A549 (cell line): ENCODE measurements at regions not wholly inside any gene's neighbourhood (a gene's known extent, or its start where the extent isn't known, plus 50 kb on each side); places are given as distances from the start of the nearest gene placed in this dataset.

Source experiments
- ATAC-seq, 2 experiments: fragments of 200-7000 bp in 1 of 2; fragments of >200 bp in 1 of 2; cut with Nextera tagmentation in 1 of 2; cut with Tn5 transposase in 1 of 2; 3 replicates each; pipeline versions ENCODE4 v1.8.0 to v1.9.1; 2018 to 2020; ENCODE audit warnings: mild to moderate bottlenecking in 1 of 2, moderate library complexity in 1 of 2
- CTCF ChIA-PET: fragments of 300-600 bp; sonication (Branson Sonifier 250); formaldehyde crosslinking; extraction: SDS; loops from one replicate; lab custom pipeline; 2021; ENCODE audit warnings: antibody characterized with exemption, inconsistent platforms; lab: Yijun Ruan, JAX
- POLR2A ChIA-PET: fragments of 350-600 bp; formaldehyde crosslinking; extraction: SDS; loops from one replicate; lab custom pipeline; 2021; ENCODE audit warnings: antibody characterized with exemption, inconsistent platforms; lab: Yijun Ruan, JAX
- DNase-seq, 2 experiments: peaks; one replicate each; pipeline versions ENCODE4 v3.0.0 to v3.0.0-alpha.2; 2011 to 2016; ENCODE audit warnings: low read depth in 1 of 2, low spot score in 1 of 2
- FAIRE-seq: peaks from 2 replicates; lab custom pipeline; 2011; peaks lifted over from hg19 to GRCh38; lab: Jason Lieb, UNC
- H3K27ac ChIP-seq, 2 experiments: fragments of >200 bp; sonication (Bioruptor Twin); formaldehyde crosslinking; 3 replicates each; pipeline ENCODE4 v1.5.1; 2016 to 2017
- H3K4me1 ChIP-seq: fragments of >200 bp; sonication (Bioruptor Twin); formaldehyde crosslinking; 3 replicates; pipeline ENCODE4 v1.6.1; 2016
- H3K4me2 ChIP-seq: fragments of >200 bp; sonication (Bioruptor Twin); formaldehyde crosslinking; 3 replicates; pipeline ENCODE4 v1.6.1; 2016
- H3K4me3 ChIP-seq: fragments of >200 bp; sonication (Bioruptor Twin); formaldehyde crosslinking; 3 replicates; pipeline ENCODE4 v1.5.1; 2016
- H3K9me3 ChIP-seq: fragments of >200 bp; sonication (Bioruptor Twin); formaldehyde crosslinking; 3 replicates; pipeline ENCODE4 v1.6.1; 2016
- ATOH8 ChIP-seq: fragments of 250-450 bp; sonication (Bioruptor Pico); IDR thresholded peaks from 2 replicates; pipeline ENCODE4 v1.5.0; 2020; ENCODE audit warnings: low read depth, mild to moderate bottlenecking, moderate library complexity
- BHLHE40 ChIP-seq: IDR thresholded peaks from 2 replicates; pipeline ENCODE4 v1.6.1; 2012; ENCODE audit warnings: low read depth, low read length, inconsistent platforms
- CBX2 ChIP-seq: fragments of 200-600 bp; sonication (generic); IDR thresholded peaks from 2 replicates; pipeline ENCODE4 v1.6.1; 2016; ENCODE audit warnings: low read depth, mild to moderate bottlenecking, borderline replicate concordance
- CBX8 ChIP-seq: fragments of 200-600 bp; sonication (generic); IDR thresholded peaks from 2 replicates; pipeline ENCODE4 v1.6.1; 2016
- CHD2 ChIP-seq: fragments of 150-350 bp; IDR thresholded peaks from 2 replicates; pipeline ENCODE4 v1.6.1; 2014; ENCODE audit warnings: low read length; ENCODE audit not compliant: partially characterized antibody
- CTCF ChIP-seq: fragments of >200 bp; sonication (Bioruptor Twin); formaldehyde crosslinking; IDR thresholded peaks from 3 replicates; pipeline ENCODE4 v1.5.1; 2016
- EHMT2 ChIP-seq: fragments of 200-600 bp; sonication (generic); IDR thresholded peaks from 2 replicates; pipeline ENCODE4 v1.6.1; 2016; ENCODE audit warnings: antibody characterized with exemption, low read depth, mild to moderate bottlenecking, moderate library complexity
- FOSB ChIP-seq: fragments of 250-450 bp; sonication (Bioruptor Pico); IDR thresholded peaks from 2 replicates; pipeline ENCODE4 v1.5.0; 2020; ENCODE audit warnings: mild to moderate bottlenecking, moderate library complexity
- GATA3 ChIP-seq: IDR thresholded peaks from 2 replicates; pipeline ENCODE4 v1.6.1; 2012; ENCODE audit warnings: borderline replicate concordance
- HOXB13 ChIP-seq: fragments of 250-450 bp; sonication (Bioruptor Pico); IDR thresholded peaks from 2 replicates; pipeline ENCODE4 v1.5.0; 2020; ENCODE audit warnings: low read depth, mild to moderate bottlenecking, moderate library complexity
- JUNB ChIP-seq: fragments of >200 bp; sonication (Bioruptor Twin); formaldehyde crosslinking; IDR thresholded peaks from 2 replicates; pipeline ENCODE4 v1.6.1; 2016
- KDM1A ChIP-seq: fragments of 200-600 bp; sonication (generic); IDR thresholded peaks from 2 replicates; pipeline ENCODE4 v1.6.1; 2016; ENCODE audit warnings: low read depth, mild to moderate bottlenecking
- KDM5A ChIP-seq: fragments of 200-600 bp; sonication (generic); IDR thresholded peaks from 2 replicates; pipeline ENCODE4 v1.6.1; 2016; ENCODE audit warnings: antibody characterized with exemption, mild to moderate bottlenecking
- MAZ ChIP-seq: fragments of 150-350 bp; IDR thresholded peaks from 2 replicates; pipeline ENCODE4 v1.6.1; 2014; ENCODE audit warnings: antibody characterized with exemption, low read depth, low read length, borderline replicate concordance
- NR3C1 ChIP-seq: fragments of >200 bp; sonication (Bioruptor Twin); formaldehyde crosslinking; IDR thresholded peaks from 3 replicates; pipeline ENCODE4 v1.6.1; 2017
- RARB ChIP-seq: fragments of 250-450 bp; sonication (Bioruptor Pico); IDR thresholded peaks from 2 replicates; pipeline ENCODE4 v1.8.0; 2021; ENCODE audit warnings: mild to moderate bottlenecking, moderate library complexity
- RCOR1 ChIP-seq: fragments of 150-350 bp; IDR thresholded peaks from 2 replicates; pipeline ENCODE4 v1.6.1; 2014; ENCODE audit warnings: antibody characterized with exemption, low read length, low read depth
- RFX5 ChIP-seq: fragments of 450-650 bp; IDR thresholded peaks from 2 replicates; pipeline ENCODE4 v1.7.1; 2014; ENCODE audit warnings: antibody characterized with exemption, mild to moderate bottlenecking, moderate library complexity
- RNF2 ChIP-seq: fragments of 200-600 bp; sonication (generic); IDR thresholded peaks from 2 replicates; pipeline ENCODE4 v1.6.1; 2016; ENCODE audit warnings: low read depth, mild to moderate bottlenecking, antibody characterized with exemption, moderate library complexity, borderline replicate concordance
- TFCP2L1 ChIP-seq: fragments of 250-450 bp; sonication (Bioruptor Pico); IDR thresholded peaks from 2 replicates; pipeline ENCODE4 v1.5.0; 2021; ENCODE audit warnings: mild to moderate bottlenecking
- ZC3H11A ChIP-seq: fragments of 450-650 bp; IDR thresholded peaks from 2 replicates; pipeline ENCODE4 v1.6.1; 2014; ENCODE audit warnings: antibody characterized with exemption, mild to moderate bottlenecking
- ZFP36 ChIP-seq: fragments of 450-650 bp; IDR thresholded peaks from 2 replicates; pipeline ENCODE4 v1.6.1; 2014; ENCODE audit warnings: borderline replicate concordance; ENCODE audit not compliant: partially characterized antibody
- ZSCAN20 ChIP-seq: fragments of 250-450 bp; sonication (Bioruptor Pico); IDR thresholded peaks from 2 replicates; pipeline ENCODE4 v1.8.0; 2022; ENCODE audit warnings: mild to moderate bottlenecking, moderate library complexity
- WGBS: methylation state at CpG from one replicate; pipeline ENCODE4 v1.1.6; 2017; ENCODE audit errors: missing lambda C conversion rate; 5-methylcytosine and 5-hydroxymethylcytosine counted together
- TF ChIP-seq, protein P1 (sequence below): IDR thresholded peaks from 2 replicates; pipeline ENCODE4 v1.6.1; 2012
- TF ChIP-seq, protein P2 (sequence below): IDR thresholded peaks from 2 replicates; pipeline ENCODE4 v1.6.1; 2012; ENCODE audit warnings: low read depth, borderline replicate concordance
- TF ChIP-seq, protein P3 (sequence below): fragments of 450-650 bp; IDR thresholded peaks from 2 replicates; pipeline ENCODE4 v1.6.1; 2014; ENCODE audit warnings: antibody characterized with exemption
- TF ChIP-seq, protein P4 (sequence below): IDR thresholded peaks from 2 replicates; pipeline ENCODE4 v1.6.1; 2012

DNA sequence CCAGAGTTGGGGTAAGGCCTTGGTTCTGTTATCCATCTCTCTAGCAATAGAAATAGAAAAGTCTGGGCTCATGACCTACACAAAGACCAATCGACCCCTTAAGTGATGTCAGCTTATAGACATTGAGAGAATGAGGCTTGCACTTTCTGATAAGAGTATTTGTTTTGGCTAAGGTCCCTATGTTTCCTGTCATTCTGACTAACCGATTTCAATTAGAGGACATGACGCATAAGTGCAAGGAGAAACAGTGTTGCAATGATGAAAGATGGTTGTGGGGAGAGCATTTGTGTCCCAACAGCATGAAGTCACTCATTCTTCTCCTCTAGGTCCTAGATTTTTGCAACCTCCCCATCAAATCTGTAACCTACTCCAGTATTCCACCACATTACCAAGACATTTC, 255.1 kb downstream of the MAT2B start:
- no peak for ATAC-seq
- no peak for DNase-seq

GRCh38 chr5:163766936-163767670, 261.7 kb downstream of the MAT2B start:
- POLR2A ChIA-PET, result no interaction called here
- Histone ChIP-seq H3K4me2 (no peak overlapping the region), H3K9me3 (no peaks in the 10 kb centered on the region), H3K27ac (no peak overlapping the region), H3K4me1 (no peaks in the 10 kb centered on the region), H3K4me3 (no peak overlapping the region)
- CTCF ChIA-PET, result no interaction called here
- ATAC-seq, result no peak
- TF ChIP-seq BHLHE40, result no peak
- TF ChIP-seq, protein P1, sequence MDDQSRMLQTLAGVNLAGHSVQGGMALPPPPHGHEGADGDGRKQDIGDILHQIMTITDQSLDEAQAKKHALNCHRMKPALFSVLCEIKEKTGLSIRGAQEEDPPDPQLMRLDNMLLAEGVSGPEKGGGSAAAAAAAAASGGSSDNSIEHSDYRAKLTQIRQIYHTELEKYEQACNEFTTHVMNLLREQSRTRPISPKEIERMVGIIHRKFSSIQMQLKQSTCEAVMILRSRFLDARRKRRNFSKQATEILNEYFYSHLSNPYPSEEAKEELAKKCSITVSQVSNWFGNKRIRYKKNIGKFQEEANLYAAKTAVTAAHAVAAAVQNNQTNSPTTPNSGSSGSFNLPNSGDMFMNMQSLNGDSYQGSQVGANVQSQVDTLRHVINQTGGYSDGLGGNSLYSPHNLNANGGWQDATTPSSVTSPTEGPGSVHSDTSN, result no peak
- TF ChIP-seq ZSCAN20 (CRISPR knock-in tag), result no peak
- no peak for TF ChIP-seq RCOR1
- TF ChIP-seq, protein P2, sequence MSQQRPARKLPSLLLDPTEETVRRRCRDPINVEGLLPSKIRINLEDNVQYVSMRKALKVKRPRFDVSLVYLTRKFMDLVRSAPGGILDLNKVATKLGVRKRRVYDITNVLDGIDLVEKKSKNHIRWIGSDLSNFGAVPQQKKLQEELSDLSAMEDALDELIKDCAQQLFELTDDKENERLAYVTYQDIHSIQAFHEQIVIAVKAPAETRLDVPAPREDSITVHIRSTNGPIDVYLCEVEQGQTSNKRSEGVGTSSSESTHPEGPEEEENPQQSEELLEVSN, result no peak
- TF ChIP-seq, protein P3, sequence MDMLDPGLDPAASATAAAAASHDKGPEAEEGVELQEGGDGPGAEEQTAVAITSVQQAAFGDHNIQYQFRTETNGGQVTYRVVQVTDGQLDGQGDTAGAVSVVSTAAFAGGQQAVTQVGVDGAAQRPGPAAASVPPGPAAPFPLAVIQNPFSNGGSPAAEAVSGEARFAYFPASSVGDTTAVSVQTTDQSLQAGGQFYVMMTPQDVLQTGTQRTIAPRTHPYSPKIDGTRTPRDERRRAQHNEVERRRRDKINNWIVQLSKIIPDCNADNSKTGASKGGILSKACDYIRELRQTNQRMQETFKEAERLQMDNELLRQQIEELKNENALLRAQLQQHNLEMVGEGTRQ, result no peak
- no peak for TF ChIP-seq CHD2
- no peak for TF ChIP-seq CBX2
- no peak for TF ChIP-seq EHMT2
- no peak for TF ChIP-seq GATA3
- no peak for TF ChIP-seq CTCF
- no peak for TF ChIP-seq RARB (CRISPR knock-in tag)
- no peak for TF ChIP-seq JUNB
- no peak for TF ChIP-seq NR3C1
- no peak for DNase-seq
- no peak for FAIRE-seq
- WGBS, result 13% methylated on average over 8 of the region's 8 CpGs

More for the DNA sequence above, 255.1 kb downstream of the MAT2B start:
- TF ChIP-seq KDM1A (no peak), CBX2 (no peak), RFX5 (no peak), FOSB (CRISPR knock-in tag) (no peak), ZFP36 (no peak), RNF2 (no peak), HOXB13 (CRISPR knock-in tag) (no peak), ZSCAN20 (CRISPR knock-in tag) (no peak), GATA3 (no peak), TFCP2L1 (CRISPR knock-in tag) (no peak), ZC3H11A (no peak), MAZ (no peak), NR3C1 (no peak), CBX8 (no peak), ATOH8 (CRISPR knock-in tag) (no peak), KDM5A (no peak)
- TF ChIP-seq, protein P4, sequence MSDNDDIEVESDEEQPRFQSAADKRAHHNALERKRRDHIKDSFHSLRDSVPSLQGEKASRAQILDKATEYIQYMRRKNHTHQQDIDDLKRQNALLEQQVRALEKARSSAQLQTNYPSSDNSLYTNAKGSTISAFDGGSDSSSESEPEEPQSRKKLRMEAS, result no peak
- TF ChIP-seq, protein P3, result no peak
- ChIA-PET CTCF (no interaction called here), POLR2A (no interaction called here)
- WGBS, result 0% methylated on average over 3 of the region's 3 CpGs
- no peak for FAIRE-seq
- Histone ChIP-seq H3K27ac (no peak overlapping the region), H3K4me2 (no peak overlapping the region), H3K9me3 (no peaks in the 10 kb centered on the region), H3K4me1 (no peaks in the 10 kb centered on the region), H3K4me3 (no peak overlapping the region)
